WTC11 (cell line): ENCODE measurements at regions not wholly inside any gene's neighbourhood (a gene's known extent, or its start where the extent isn't known, plus 50 kb on each side); places are given as distances from the start of the nearest gene placed in this dataset.

Experiments used
- ATAC-seq: fragments of 200-7000 bp; cut with Tn5 transposase; 2 replicates; pipeline ENCODE4 v1.10.0; 2021; ENCODE audit warnings: mild to moderate bottlenecking, moderate library complexity
- CTCF ChIA-PET: fragments of 300-600 bp; sonication (Branson Sonifier 250); formaldehyde crosslinking; loops from one replicate; lab custom pipeline; 2021; ENCODE audit warnings: antibody characterized with exemption; lab: Charles Lee
- POLR2A ChIA-PET: fragments of 350-600 bp; sonication (Branson Sonifier 250); formaldehyde crosslinking; loops from one replicate; lab custom pipeline; 2021; ENCODE audit warnings: antibody characterized with exemption; lab: Charles Lee
- DNase-seq: peaks from one replicate; pipeline ENCODE4 v3.0.0; 2021; ENCODE audit warnings: low spot score
- H3K27ac Mint-ChIP-seq: 2 replicates; pipeline ENCODE4 v1.8.0; 2021; ENCODE audit warnings: mixed read lengths
- H3K27me3 Mint-ChIP-seq: 2 replicates; pipeline ENCODE4 v1.8.0; 2021; ENCODE audit warnings: low read depth, mild to moderate bottlenecking, moderate library complexity, mixed read lengths
- H3K36me3 Mint-ChIP-seq: 2 replicates; pipeline ENCODE4 v1.8.0; 2021; ENCODE audit warnings: mixed read lengths
- H3K4me1 Mint-ChIP-seq: 2 replicates; pipeline ENCODE4 v1.8.0; 2022; ENCODE audit warnings: mixed read lengths
- H3K4me3 Mint-ChIP-seq: 2 replicates; pipeline ENCODE4 v1.8.0; 2021; ENCODE audit warnings: mild to moderate bottlenecking, moderate library complexity, mixed read lengths
- H3K9me3 Mint-ChIP-seq: 2 replicates; pipeline ENCODE4 v1.8.0; 2021; ENCODE audit warnings: mixed read lengths
- ATF3 ChIP-seq: sonication (generic); formaldehyde crosslinking; conservative IDR thresholded peaks from 2 replicates; pipeline ENCODE4 v1.8.1; 2022; ENCODE audit warnings: mild to moderate bottlenecking, missing genetic modification reagents
- CBFB ChIP-seq: sonication (generic); formaldehyde crosslinking; IDR thresholded peaks from 2 replicates; pipeline ENCODE4 v1.8.1; 2022; ENCODE audit warnings: mild to moderate bottlenecking, low read depth, missing genetic modification reagents
- E2F4 ChIP-seq: sonication (generic); formaldehyde crosslinking; IDR thresholded peaks from 2 replicates; pipeline ENCODE4 v1.8.1; 2022; ENCODE audit warnings: low read depth, mild to moderate bottlenecking, moderate library complexity, missing genetic modification reagents, borderline replicate concordance
- ETV6 ChIP-seq: sonication (generic); formaldehyde crosslinking; IDR thresholded peaks from 2 replicates; pipeline ENCODE4 v1.8.1; 2022; ENCODE audit warnings: mild to moderate bottlenecking, missing genetic modification reagents
- FOXK1 ChIP-seq: sonication (generic); formaldehyde crosslinking; IDR thresholded peaks from 2 replicates; pipeline ENCODE4 v1.8.0; 2022; ENCODE audit warnings: mild to moderate bottlenecking, moderate library complexity, missing genetic modification reagents
- GRHL2 ChIP-seq: fragments of 250-450 bp; sonication (Bioruptor Pico); IDR thresholded peaks from 2 replicates; pipeline ENCODE4 v1.8.0; 2022; ENCODE audit warnings: mild to moderate bottlenecking, moderate library complexity; ENCODE audit not compliant: insufficient replicate concordance, severe bottlenecking
- KAT7 ChIP-seq: sonication (generic); formaldehyde crosslinking; IDR thresholded peaks from 2 replicates; pipeline ENCODE4 v1.8.1; 2023; ENCODE audit warnings: missing genetic modification reagents, mild to moderate bottlenecking, borderline replicate concordance
- MLX ChIP-seq: sonication (generic); formaldehyde crosslinking; IDR thresholded peaks from 2 replicates; pipeline ENCODE4 v1.8.1; 2023; ENCODE audit warnings: mild to moderate bottlenecking, missing genetic modification reagents, moderate library complexity
- MXD4 ChIP-seq: fragments of 250-450 bp; sonication (Bioruptor Pico); IDR thresholded peaks from 2 replicates; pipeline ENCODE4 v1.8.0; 2021; ENCODE audit warnings: mild to moderate bottlenecking, moderate library complexity, borderline replicate concordance
- NFATC4 ChIP-seq: fragments of 250-450 bp; sonication (Bioruptor Pico); IDR thresholded peaks from 2 replicates; pipeline ENCODE4 v1.9.0; 2021; ENCODE audit warnings: mild to moderate bottlenecking
- NFE2L1 ChIP-seq: sonication (generic); formaldehyde crosslinking; IDR thresholded peaks from 2 replicates; pipeline ENCODE4 v1.8.1; 2023; ENCODE audit warnings: missing genetic modification reagents
- NR3C1 ChIP-seq: sonication (generic); formaldehyde crosslinking; conservative IDR thresholded peaks from 2 replicates; pipeline ENCODE4 v1.8.1; 2023; ENCODE audit warnings: low read depth, mild to moderate bottlenecking, missing genetic modification reagents
- PRRX2 ChIP-seq: fragments of 250-450 bp; sonication (Bioruptor Pico); IDR thresholded peaks from 2 replicates; pipeline ENCODE4 v1.8.0; 2021; ENCODE audit warnings: mild to moderate bottlenecking
- RELA ChIP-seq: sonication (generic); formaldehyde crosslinking; IDR thresholded peaks from 2 replicates; pipeline ENCODE4 v1.8.1; 2022; ENCODE audit warnings: missing genetic modification reagents, mild to moderate bottlenecking, borderline replicate concordance
- SOX15 ChIP-seq: fragments of 250-450 bp; sonication (Bioruptor Pico); IDR thresholded peaks from 2 replicates; pipeline ENCODE4 v1.9.0; 2021; ENCODE audit warnings: mild to moderate bottlenecking
- TCF7 ChIP-seq: sonication (generic); formaldehyde crosslinking; IDR thresholded peaks from 2 replicates; pipeline ENCODE4 v1.8.0; 2022; ENCODE audit warnings: mild to moderate bottlenecking, low read depth, missing genetic modification reagents, moderate library complexity
- TP53 ChIP-seq: sonication (generic); formaldehyde crosslinking; IDR thresholded peaks from 2 replicates; pipeline ENCODE4 v1.8.1; 2023; ENCODE audit warnings: mild to moderate bottlenecking, missing genetic modification reagents
- ZNF263 ChIP-seq: sonication (generic); formaldehyde crosslinking; IDR thresholded peaks from 2 replicates; pipeline ENCODE4 v1.8.1; 2022; ENCODE audit warnings: low read depth, mild to moderate bottlenecking, moderate library complexity, missing genetic modification reagents
- TF ChIP-seq, protein P1 (sequence below): fragments of 250-450 bp; sonication (Bioruptor Pico); IDR thresholded peaks from 2 replicates; pipeline ENCODE4 v1.9.0; 2021; ENCODE audit warnings: mild to moderate bottlenecking, borderline replicate concordance
- TF ChIP-seq, protein P2 (sequence below): sonication (generic); formaldehyde crosslinking; IDR thresholded peaks from 2 replicates; pipeline ENCODE4 v1.8.0; 2023; ENCODE audit warnings: missing genetic modification reagents
- TF ChIP-seq, protein P3 (sequence below): sonication (generic); formaldehyde crosslinking; IDR thresholded peaks from 2 replicates; pipeline ENCODE4 v1.8.1; 2023; ENCODE audit warnings: mild to moderate bottlenecking, moderate library complexity, missing genetic modification reagents
- TF ChIP-seq, protein P4 (sequence below): fragments of 250-450 bp; sonication (Bioruptor Pico); IDR thresholded peaks from 2 replicates; pipeline ENCODE4 v1.8.0; 2021; ENCODE audit warnings: mild to moderate bottlenecking

DNA sequence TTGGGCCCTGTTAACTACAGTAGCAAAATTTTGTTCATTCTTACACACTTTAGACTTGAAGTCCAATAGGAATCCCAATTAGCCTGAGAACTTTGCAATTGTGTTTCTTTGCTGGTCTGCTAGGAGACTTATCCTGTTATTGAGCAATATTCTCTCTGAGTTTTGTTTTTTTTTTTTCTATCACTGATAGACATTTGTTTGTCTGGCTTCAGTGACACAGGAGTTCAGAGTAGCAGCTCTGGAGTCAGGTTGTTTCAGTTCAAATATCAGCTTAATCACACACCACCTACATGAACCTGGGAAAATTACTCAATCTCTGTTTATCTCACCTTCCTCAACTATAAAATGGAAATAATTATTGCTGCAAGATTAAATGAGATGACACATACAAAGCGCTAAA, 360.2 kb upstream of the POU3F3 start (continued):
- TF ChIP-seq, protein P1, sequence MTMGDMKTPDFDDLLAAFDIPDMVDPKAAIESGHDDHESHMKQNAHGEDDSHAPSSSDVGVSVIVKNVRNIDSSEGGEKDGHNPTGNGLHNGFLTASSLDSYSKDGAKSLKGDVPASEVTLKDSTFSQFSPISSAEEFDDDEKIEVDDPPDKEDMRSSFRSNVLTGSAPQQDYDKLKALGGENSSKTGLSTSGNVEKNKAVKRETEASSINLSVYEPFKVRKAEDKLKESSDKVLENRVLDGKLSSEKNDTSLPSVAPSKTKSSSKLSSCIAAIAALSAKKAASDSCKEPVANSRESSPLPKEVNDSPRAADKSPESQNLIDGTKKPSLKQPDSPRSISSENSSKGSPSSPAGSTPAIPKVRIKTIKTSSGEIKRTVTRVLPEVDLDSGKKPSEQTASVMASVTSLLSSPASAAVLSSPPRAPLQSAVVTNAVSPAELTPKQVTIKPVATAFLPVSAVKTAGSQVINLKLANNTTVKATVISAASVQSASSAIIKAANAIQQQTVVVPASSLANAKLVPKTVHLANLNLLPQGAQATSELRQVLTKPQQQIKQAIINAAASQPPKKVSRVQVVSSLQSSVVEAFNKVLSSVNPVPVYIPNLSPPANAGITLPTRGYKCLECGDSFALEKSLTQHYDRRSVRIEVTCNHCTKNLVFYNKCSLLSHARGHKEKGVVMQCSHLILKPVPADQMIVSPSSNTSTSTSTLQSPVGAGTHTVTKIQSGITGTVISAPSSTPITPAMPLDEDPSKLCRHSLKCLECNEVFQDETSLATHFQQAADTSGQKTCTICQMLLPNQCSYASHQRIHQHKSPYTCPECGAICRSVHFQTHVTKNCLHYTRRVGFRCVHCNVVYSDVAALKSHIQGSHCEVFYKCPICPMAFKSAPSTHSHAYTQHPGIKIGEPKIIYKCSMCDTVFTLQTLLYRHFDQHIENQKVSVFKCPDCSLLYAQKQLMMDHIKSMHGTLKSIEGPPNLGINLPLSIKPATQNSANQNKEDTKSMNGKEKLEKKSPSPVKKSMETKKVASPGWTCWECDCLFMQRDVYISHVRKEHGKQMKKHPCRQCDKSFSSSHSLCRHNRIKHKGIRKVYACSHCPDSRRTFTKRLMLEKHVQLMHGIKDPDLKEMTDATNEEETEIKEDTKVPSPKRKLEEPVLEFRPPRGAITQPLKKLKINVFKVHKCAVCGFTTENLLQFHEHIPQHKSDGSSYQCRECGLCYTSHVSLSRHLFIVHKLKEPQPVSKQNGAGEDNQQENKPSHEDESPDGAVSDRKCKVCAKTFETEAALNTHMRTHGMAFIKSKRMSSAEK (CRISPR knock-in tag): no peak
- TF ChIP-seq, protein P2, sequence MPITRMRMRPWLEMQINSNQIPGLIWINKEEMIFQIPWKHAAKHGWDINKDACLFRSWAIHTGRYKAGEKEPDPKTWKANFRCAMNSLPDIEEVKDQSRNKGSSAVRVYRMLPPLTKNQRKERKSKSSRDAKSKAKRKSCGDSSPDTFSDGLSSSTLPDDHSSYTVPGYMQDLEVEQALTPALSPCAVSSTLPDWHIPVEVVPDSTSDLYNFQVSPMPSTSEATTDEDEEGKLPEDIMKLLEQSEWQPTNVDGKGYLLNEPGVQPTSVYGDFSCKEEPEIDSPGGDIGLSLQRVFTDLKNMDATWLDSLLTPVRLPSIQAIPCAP (CRISPR knock-in tag): no peak
- TF ChIP-seq NFATC4 (CRISPR knock-in tag): no peak
- TF ChIP-seq CBFB (CRISPR knock-in tag): no peak
- TF ChIP-seq SOX15: no peak
- TF ChIP-seq E2F4 (CRISPR knock-in tag): no peak
- no peak for TF ChIP-seq PRRX2 (CRISPR knock-in tag)
- TF ChIP-seq ZNF263 (CRISPR knock-in tag): no peak
- no peak for TF ChIP-seq NR3C1 (CRISPR knock-in tag)
- no peak for TF ChIP-seq TP53 (CRISPR knock-in tag)
- TF ChIP-seq RELA (CRISPR knock-in tag): no peak
- no peak for TF ChIP-seq TCF7 (CRISPR knock-in tag)
- TF ChIP-seq, protein P3, sequence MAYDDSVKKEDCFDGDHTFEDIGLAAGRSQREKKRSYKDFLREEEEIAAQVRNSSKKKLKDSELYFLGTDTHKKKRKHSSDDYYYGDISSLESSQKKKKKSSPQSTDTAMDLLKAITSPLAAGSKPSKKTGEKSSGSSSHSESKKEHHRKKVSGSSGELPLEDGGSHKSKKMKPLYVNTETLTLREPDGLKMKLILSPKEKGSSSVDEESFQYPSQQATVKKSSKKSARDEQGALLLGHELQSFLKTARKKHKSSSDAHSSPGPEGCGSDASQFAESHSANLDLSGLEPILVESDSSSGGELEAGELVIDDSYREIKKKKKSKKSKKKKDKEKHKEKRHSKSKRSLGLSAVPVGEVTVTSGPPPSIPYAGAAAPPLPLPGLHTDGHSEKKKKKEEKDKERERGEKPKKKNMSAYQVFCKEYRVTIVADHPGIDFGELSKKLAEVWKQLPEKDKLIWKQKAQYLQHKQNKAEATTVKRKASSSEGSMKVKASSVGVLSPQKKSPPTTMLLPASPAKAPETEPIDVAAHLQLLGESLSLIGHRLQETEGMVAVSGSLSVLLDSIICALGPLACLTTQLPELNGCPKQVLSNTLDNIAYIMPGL (CRISPR knock-in tag): no peak
- no peak for TF ChIP-seq NFE2L1 (CRISPR knock-in tag)

- Mint-ChIP-seq H3K27ac (no peak overlapping the region), H3K27me3 (no peaks in the 10 kb centered on the region), H3K36me3 (no peaks in the 10 kb centered on the region), H3K4me3 (no peak overlapping the region), H3K9me3 (0 out of 2 replicates have a peak, but pooled peaks cover 4% of the 10 kb centered on the region), H3K4me1 (peaks cover 38% of the 10 kb centered on the region)
- CTCF ChIA-PET: interaction anchor here (1.9 kb wide), 1 partner anchor 20 kb away, joined by 6 read pairs; no protein-coding TSS in a partner anchor
- POLR2A ChIA-PET: no interaction called here
- ATAC-seq: no peak
- DNase-seq: no peak
- TF ChIP-seq GRHL2 (no peak), KAT7 (CRISPR knock-in tag) (no peak), FOXK1 (CRISPR knock-in tag) (no peak), MLX (CRISPR knock-in tag) (no peak), ETV6 (CRISPR knock-in tag) (no peak), TP53 (CRISPR knock-in tag) (no peak), ATF3 (CRISPR knock-in tag) (no peak), MXD4 (CRISPR knock-in tag) (no peak)
- TF ChIP-seq, protein P4, sequence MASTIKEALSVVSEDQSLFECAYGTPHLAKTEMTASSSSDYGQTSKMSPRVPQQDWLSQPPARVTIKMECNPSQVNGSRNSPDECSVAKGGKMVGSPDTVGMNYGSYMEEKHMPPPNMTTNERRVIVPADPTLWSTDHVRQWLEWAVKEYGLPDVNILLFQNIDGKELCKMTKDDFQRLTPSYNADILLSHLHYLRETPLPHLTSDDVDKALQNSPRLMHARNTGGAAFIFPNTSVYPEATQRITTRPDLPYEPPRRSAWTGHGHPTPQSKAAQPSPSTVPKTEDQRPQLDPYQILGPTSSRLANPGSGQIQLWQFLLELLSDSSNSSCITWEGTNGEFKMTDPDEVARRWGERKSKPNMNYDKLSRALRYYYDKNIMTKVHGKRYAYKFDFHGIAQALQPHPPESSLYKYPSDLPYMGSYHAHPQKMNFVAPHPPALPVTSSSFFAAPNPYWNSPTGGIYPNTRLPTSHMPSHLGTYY: no peak
- TF ChIP-seq, protein P1 (CRISPR knock-in tag): no peak
Measured at GRCh38 chr2:104501342-104501741, 352.6 kb upstream of the POU3F3 start.
